Stimulated activated CD8-positive, alpha-beta memory T cell treated with anti-CD3 and anti-CD28 coated beads, Interleukin-12 subunit alpha, Interleukin-12 subunit beta, amount 100 ng/mL, for 4 hours (primary cell): ENCODE measurements at regions not wholly inside any gene's neighbourhood (a gene's known extent, or its start where the extent isn't known, plus 50 kb on each side); places are given as distances from the start of the nearest gene placed in this dataset.

Experiments
- DNase-seq: peaks from one replicate; pipeline ENCODE4 v3.0.0-alpha.2; 2020; ENCODE audit warnings: low read depth

- DNase-seq: no peak
These were observed 1002.8 kb downstream of the NAALADL2 start for GRCh38 chr3:175861916-175862315.
